GM19395 (cell line): ENCODE measurements at regions not wholly inside any gene's neighbourhood (a gene's known extent, or its start where the extent isn't known, plus 50 kb on each side); places are given as distances from the start of the nearest gene placed in this dataset.

Experiments
- ATAC-seq: cut with Tn5 transposase; IDR thresholded peaks from one replicate; pipeline ENCODE4 v1.9.1; 2021; ENCODE audit warnings: mild to moderate bottlenecking, moderate library complexity; ENCODE audit not compliant: unreplicated experiment

DNA sequence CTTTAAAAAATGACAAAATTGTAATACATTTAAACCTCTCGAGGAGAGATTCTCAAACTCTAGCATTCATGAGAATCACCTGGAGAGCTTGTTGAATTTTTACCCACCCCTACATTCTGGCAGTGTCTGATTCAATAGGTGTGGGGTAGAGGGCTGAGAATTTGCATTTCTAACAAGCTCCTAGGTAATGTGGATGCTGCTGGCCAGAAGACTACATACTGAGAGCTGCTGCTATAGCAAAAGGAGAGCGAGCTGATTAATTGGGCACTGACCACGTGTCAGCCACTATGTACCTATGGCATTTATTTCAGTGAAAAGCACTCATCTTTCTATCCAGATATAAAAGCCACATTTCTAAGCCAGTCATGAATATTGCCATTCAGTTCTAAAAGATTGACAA is 169.0 kb upstream of the NRSN1 start:
- ATAC-seq = no peak

DNA sequence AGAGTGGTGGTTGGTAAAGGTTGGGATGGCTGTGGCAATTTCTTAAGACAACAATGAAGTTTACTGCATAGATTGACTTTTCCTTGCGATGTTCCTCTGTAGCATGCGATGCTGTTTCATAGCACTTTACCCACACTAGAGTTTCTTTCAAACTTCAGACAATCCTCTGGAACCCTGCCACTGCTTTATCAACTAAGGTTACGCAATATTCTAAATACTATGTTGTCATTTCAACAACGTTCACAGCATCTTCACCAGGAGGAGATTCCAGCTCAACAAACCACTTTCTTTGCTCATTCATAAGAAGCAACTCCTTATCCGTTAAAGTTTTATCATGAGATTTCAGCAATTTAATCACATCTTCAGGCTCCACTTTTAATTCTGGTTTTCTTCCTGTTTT is 161.2 kb upstream of the NRSN1 start:
- ATAC-seq = no peak

DNA sequence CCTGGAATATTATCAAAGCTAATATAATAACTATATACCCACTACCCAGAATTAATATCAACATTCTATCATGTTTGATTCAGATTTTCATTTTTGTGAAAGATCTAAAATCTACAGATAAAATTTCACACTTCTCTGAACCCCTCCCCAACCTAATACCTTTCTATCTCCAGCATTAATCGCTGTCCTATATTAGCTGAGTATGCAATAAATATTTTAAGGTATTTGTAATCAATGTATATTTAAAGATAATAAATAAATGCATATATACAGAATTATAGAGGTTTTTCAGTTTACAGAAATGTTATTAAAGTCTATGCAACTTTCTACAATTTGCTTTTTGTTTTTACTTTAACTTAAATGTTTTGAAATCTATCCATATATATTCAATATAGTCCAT is 156.7 kb upstream of the NRSN1 start:
- no peak for ATAC-seq

DNA sequence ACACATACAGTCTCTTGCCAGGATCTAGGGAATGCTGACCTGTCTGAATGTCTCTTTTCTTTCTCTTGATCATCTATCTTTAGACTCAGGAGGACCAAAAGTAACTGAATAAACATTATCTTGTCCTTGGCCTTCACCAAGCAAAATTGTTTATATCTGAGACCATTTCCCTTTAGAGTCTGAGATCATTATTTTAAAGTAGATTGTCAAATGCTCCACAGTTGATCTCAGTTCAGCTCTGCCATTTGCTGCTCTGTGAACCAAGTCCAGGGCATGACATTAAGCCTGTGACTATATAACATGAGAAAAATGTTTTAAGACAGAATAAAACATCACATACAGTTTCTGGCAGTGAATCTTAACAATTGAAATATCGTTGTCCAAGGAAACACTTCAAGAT is 148.3 kb upstream of the NRSN1 start:
- no peak for ATAC-seq

DNA sequence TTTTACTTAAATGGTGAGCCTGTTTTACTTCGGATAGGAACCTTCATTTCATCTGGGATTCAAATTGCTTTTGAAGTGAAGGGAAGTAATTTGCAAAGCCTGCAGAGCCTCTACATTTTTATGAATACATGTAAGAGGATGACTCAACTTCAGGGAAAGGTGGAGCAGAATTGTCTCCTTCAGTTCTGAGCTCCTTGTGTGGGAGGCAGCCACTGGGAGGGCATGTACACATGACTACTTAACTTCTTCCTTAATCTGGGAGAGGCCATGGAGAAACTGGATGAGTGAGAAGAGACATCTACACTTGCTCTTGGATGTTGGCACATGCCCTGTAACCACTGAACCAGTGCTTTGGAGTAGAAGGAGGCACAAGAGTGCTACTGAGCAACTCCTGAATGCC is 145.1 kb upstream of the NRSN1 start:
- no peak for ATAC-seq

DNA sequence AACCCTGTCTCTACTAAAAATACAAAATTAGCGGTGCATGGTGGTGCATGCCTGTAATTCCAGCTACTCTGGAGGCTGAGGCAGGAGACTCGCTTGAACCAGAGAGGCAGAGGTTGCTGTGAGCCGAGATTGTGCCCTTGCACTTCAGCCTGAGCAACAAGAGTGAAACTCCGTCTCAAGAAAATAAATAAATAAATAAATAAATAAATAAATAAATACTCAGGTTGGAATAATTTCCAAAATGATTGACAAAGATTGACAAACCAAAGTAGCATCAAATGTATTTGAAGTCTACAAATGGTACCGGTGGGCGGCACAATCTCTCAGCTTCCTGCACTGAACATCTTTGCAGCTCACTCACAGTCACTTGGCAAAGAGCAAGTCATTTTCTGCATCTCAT is 144.1 kb upstream of the NRSN1 start:
- no peak for ATAC-seq

DNA sequence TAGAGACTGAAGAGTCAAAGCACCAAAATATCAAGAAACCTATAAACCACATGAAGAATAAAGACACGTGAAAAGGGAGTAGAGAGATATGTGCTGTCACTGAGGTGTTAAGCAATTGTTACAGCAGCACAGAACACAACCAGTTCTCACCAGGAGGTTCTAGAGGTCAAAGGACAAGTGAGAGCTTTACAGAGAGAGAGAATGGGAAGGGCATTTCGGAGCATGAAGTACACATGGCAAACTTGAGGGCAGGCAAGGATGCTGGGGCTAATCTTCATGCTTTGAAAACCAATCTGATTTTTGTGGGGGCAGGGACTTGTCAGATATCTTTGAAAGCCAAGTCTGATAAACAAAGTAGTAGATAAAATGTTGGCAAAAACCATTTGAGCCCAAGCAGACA is 142.3 kb upstream of the NRSN1 start:
- ATAC-seq = no peak

DNA sequence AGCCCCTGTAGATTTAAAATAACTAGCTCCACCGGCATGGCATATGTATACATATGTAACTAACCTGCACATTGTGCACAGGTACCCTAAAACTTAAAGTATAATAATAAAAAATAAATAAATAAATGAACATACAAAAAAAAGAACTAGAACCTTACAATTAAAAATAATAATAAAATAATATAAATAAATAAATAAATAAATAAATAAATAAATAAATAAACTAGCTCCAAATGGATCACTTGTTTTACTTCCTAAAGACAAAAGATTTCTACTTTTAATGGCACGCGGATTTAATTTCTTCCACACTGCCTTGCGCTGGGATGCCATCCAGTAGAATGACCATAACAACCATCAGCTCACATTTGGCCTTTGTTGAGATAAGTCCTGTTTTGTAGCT is 141.0 kb upstream of the NRSN1 start:
- ATAC-seq = no peak

DNA sequence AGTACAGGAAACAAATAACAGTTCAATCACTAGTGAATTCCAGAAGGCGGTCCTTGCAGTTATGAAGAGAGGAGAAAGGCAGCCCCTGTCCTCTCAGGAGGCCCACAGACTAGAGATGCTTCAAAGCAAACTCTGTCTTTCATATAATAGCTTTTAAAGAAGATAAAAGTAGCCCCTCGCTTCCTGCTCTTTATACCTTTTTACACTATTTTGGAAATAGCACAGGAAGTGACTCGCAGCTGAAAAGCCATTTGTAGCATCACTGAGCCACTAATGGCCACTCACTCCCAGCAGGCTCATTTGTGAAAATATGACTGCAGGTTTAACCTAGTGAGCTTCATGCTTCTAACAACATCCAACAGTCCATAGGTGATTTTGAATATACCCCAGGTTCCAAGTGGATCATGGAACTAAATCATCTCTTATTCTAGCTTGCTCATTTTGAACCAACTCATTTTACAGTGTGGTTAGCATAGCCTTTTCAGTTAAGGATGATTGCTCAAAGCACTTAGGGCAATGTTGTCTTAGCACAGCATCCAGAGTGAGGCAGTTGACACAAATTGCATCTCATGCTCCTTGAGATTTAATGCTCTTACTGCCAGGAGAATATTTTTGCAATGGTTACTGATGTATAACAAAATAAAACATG is 136.0 kb upstream of the NRSN1 start:
- ATAC-seq = no peak

DNA sequence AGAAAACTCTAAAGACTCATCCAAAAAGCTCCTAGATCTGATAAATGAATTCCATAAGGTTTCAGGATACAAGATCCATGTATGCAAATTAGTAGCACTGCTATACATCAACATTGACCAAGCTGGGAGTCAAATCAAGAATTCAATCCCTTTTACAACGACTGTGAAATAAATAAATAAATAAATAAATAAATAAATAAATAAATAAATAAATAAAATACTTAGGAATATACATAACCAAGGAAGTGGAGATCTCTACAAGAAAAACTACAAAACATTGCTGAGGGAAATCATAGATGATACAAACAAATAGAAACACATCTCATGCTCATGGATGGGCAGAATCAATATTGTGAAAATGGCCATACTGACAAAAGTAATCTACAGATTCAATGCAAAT is 132.0 kb upstream of the NRSN1 start:
- ATAC-seq = no peak

DNA sequence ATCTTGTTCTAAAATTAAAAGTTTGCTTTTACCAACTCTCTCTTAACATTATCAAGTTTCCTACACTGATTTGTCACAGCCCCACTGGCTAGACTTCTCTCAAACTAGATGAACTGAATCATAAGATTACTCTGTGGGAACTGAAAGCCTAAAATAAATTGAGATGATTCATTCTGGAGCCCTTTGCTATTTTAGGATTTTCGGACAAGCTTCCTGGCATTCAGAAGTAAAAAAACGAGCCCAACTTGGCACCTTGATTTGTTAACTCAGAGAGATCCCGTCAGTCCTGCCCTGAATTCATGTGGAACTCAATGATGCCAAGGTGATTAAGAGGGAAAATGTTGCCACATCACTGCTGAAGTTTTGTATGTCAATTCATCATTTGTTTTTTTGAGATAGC is 122.0 kb upstream of the NRSN1 start:
- ATAC-seq = no peak

DNA sequence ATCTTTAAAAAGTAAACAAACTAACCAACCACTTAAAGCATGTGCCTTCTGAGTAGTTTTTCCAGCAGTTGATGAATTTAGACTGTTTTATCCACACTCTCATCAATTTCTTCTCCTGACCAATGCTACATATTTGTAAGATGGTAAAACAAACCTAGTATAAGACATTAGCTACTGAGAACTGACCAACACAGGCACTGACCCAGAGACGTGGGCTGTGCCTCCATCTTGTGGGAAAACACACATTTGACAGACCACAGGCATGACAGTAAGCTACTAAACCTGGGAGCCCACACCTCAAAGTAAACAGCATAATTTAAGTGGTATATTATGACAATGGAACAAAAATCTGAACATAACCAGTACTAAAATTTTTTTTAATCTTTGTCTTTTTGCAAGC is 121.4 kb upstream of the NRSN1 start:
- no peak for ATAC-seq

DNA sequence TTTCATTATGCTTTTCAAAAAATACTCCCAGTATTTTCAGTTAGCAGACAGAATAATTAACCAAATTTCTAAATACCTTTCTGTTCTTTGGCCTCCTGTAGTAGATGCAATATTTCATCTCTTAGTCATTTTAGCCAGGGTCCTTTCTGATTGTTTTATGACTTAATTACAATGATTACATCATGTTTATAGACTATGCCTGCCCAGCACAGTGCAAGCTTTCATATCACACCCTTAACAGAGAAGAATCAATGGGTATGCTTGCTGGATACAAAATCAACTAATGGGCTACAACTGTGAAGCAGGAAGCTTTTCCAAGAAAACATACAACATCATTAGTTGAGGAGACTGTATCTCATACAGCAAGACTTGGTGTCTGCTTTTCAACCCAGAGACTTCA is 119.8 kb upstream of the NRSN1 start:
- ATAC-seq = no peak

DNA sequence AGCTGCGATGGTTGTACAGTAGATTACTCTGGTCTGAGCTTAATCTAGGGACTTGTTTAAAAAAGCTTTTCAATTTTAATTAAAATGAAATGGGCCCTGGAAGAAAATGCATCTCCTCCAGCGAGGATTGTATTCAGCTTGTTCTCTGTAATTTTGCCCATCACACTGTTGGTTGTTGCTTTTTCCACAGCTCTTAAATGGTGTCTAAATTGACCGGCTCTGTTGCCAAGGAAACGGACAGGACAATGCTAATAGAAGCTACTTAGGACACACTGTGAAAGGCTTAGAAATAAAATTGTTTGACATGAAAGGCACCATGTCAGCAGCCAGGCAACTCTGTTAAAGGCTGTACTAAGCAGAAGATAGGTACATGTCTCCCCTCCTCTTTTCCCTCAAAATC is 116.7 kb upstream of the NRSN1 start:
- no peak for ATAC-seq

DNA sequence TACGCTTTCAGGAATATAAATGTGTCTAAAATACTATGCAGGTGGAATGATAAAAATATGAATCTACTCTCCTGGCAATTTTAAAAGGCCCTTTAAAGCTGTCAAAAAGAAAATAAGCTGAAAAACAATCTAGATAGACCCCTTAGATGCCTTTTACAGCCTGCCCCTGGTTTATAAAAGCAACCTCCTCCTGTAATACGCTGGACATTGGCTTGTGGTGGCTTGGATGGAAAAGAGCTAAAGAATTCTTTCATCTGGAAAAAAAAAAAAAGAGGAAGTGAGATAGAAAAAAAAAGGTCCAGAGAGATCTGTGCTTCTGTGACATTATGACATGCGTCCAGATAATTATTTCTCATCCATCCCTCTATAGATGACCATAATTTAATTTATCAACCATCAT is 115.9 kb upstream of the NRSN1 start:
- ATAC-seq = no peak

DNA sequence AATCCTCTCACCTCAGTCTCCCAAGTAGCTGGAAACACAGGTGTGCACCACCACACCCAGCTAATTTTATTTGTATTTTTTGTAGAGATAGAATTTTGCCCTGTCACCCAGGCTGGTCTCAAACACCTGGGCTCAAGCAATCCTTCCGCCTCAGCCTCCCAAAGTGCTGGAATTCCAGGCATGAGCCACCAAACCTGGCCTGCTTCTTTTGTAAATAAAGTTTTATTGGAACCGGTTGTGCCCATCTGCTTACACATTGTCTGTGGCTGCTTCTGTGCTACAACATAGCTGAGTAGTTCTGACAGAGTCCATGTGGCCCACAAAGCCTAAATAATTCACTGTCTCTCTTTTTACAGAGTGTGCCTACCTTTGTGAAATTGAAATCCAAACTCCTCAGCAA is 109.7 kb upstream of the NRSN1 start:
- ATAC-seq = no peak

DNA sequence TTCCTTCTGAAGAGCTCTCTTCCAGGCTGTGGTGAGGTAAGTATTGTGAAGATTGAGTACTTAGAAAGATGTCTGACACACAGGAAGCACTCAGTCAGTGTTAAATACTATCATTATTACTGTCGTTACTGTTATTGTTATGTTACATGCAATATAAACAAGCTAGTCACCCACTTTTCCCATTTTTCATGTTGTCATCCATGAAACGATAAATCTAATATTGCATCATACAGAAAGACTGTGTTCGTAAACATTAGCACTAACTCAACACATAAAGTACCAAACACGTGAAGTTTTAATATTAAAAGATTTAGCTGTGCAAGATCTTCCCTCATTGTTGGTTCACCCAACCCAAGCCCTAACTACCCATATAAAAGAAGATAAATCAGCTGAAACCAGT is 109.2 kb upstream of the NRSN1 start:
- ATAC-seq = no peak

DNA sequence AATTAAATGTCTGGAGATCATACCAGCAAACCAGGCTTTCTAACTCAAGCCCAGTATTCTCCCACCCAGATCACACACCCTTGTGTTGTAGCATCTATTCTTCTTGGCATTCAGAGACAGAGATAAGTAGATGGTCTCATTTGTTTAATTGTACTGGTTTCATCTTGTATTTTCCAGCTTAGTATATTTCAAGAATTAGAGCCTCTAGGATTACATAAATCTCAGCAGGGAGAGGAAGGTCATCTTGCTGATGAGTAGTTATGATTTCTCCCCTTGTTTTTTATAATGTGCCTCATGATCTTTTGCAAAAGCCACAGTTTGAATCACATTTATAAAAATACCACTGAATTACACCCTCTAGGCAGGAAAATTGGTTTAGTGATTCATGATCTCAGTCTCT is 106.6 kb upstream of the NRSN1 start:
- ATAC-seq = no peak

DNA sequence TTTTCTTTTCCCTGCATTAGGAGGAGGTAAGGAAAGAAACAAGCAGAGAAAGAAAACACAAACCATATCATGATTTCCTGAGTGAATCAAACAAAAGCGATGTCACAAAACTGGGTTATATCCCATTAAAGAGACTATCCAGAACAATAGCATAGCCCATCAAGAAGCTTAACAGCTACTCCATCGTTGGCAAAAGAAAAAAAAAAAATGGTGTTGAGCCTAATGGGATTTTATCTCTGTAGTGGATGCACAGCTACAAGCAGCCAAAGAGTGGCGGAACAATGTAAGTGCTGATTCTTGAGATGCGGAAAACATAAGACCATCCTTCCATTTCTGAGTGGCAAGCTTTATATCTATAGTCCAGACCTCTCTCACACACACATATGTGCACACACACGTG is 106.2 kb upstream of the NRSN1 start:
- no peak for ATAC-seq

DNA sequence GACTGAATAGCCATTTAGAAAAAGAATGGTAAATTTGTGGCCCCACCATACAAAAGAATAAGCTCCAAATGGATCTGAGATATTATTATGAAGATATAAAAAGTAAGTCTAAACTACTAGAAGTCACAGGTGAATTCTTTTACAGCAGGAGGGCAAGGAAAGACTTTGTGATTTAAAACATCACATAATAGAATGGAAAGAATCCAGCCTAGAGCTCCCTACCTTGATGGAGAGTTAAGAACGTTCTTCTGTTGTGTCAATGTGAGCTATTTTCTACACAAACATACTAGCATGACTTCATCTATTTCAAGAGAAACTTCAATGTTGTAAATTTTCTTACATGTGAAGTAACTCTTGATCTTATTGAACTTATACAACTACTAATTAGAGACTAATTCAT is 100.0 kb upstream of the NRSN1 start:
- ATAC-seq = no peak

DNA sequence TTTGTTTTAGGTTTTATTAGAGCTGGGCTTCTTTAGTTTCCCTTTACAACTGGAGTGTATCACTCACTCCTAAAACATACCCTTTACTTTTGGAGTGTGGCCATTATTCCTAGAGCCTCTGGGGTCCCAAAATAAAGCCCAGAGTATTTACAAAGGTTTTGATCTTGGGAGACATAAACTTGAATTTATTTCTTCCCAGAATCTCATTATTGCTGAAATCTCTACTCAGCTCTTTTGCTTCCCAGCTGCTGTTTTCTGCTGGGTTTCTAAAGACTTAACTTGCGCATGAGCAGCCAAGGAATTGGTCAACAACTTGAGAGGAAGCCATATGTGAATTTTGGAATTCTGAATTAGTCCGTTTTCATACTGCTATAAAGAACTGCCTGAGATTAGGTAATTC is 94.5 kb upstream of the NRSN1 start:
- no peak for ATAC-seq

DNA sequence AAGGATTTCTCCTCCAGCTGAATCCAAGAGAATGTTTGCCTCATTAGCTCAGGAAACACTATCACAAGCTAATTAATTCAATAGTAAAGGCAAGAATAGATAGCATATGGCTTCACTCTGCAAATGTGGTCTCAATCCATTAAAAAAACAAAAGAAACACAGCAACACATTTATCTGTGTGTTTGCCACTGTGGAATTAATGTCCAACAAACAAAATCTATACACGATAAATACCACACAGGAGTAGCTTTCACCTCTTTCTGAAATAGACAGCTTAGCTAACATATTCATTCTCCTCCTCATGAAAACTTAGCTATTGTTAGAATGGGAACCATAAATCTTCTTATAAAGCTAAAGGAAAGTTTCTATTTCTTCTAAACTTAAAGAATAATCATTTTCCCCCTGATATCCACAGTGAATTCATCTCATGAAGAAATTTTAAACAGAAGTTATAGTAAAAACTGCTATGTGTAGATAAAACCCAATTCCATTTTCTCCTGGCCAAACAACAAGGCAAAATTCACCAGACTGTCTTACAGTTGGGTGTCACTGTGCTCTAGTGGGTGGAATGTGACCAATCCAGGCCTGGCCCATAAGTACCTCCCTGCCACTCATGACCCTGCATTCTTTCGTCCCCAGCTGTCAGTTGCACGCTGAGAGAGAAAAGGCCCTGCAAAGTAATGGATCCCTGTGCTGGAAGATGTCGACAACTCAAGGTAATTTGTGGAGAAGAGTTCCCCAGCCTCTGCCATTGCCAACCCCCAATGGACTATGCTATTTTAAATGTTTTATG is 92.9 kb upstream of the NRSN1 start:
- ATAC-seq = no peak

DNA sequence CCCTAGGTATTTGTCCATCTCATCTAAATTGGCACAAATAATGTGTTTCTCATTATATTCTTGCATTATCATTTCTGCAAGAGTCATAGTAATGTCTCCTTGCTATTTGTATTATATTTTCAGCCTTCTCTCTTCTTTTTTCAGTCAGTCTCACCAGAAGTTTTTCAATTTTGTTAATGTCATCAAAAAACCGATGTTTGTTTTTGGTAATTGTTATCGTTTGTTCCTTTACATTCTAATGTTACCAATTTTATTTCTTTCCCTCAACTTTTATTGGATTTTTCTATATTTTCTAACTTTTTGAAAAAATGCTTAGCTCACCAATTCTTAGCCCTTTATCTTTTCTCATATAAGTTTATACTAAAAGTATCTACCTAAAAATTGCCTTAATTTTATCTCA is 82.2 kb upstream of the NRSN1 start:
- ATAC-seq = no peak
